ENCODE measurements at regions not wholly inside any gene's neighbourhood (a gene's known extent, or its start where the extent isn't known, plus 50 kb on each side); places are given as distances from the start of the nearest gene placed in this dataset.

DNA sequence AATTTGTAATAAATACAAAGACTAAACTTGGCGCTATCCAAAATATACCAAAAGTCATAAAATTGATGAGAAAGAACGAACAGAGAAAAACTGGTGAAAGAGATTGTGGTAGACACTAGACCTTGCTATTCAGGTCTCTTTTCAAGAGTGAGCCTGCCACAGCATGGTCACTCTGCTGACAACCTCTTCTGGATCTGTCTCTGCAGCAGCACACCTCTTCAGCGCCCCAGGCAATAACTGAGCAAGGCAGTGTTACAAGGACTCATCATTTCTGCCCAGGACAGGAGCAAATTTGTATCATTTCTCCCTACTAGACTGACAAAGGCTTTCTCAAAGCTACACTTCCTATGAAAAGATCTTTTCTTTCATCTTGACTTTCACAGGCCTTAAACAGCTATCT is 976.0 kb downstream of the DNAJB9 start:
- Histone ChIP-seq H3K4me3 (no peak overlapping the region), H3K36me3 (no peaks in the 10 kb centered on the region), H3K9me3 (no peaks in the 10 kb centered on the region), H3K4me1 (replicated peaks) (no peaks in the 10 kb centered on the region), H3K27me3 (replicated peaks; ENCODE audit: insufficient read depth) (no peaks in the 10 kb centered on the region), H3K27ac (no peak overlapping the region)
- no peak for TF ChIP-seq POLR2AphosphoS5 (IDR thresholded peaks at IDR 0.05)
- TF ChIP-seq, protein P1, sequence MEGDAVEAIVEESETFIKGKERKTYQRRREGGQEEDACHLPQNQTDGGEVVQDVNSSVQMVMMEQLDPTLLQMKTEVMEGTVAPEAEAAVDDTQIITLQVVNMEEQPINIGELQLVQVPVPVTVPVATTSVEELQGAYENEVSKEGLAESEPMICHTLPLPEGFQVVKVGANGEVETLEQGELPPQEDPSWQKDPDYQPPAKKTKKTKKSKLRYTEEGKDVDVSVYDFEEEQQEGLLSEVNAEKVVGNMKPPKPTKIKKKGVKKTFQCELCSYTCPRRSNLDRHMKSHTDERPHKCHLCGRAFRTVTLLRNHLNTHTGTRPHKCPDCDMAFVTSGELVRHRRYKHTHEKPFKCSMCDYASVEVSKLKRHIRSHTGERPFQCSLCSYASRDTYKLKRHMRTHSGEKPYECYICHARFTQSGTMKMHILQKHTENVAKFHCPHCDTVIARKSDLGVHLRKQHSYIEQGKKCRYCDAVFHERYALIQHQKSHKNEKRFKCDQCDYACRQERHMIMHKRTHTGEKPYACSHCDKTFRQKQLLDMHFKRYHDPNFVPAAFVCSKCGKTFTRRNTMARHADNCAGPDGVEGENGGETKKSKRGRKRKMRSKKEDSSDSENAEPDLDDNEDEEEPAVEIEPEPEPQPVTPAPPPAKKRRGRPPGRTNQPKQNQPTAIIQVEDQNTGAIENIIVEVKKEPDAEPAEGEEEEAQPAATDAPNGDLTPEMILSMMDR (IDR thresholded peaks at IDR 0.05): no peak
- no peak for TF ChIP-seq POLR2A (IDR thresholded peaks at IDR 0.05)
- 45% methylated on average over 3 of the region's 3 CpGs for WGBS
- DNase-seq (ENCODE audit: low spot score): no peak
- intact Hi-C loops (cut with DNase I): no loop called here

DNA sequence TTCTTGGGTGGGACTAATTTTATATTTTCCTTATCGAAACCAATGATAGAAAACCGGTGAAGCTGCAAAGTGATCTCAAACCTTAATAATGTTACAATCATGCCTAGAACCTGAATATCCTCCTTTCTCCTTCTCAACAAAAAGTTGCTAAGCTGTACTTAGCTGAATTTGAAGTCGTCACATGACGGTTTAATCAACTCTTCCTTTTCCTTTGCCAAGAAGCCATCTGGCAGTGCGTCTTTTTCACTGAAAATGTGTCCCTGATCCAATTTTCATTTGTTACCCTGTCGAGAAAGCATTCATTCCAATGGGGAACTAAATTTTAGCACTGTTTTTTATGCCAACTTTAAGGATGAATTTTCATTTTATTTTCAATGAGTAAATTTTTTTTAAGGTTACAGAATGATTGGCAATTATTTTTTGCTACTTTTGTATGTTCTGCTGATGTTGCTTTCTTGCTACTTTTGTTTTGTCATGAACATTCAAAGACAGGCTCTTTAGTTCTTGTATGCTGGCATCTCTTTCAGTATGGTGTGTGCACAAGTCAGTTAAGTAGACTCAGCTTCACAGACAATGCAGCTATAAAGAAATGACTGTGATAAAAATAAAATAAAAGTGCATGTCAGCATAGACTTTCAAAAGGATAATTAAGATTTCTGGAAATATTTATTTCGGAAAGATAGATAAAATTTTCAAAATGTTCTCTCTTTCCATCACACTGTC is 980.0 kb downstream of the DNAJB9 start:
- intact Hi-C loops (cut with DNase I): no loop called here
- TF ChIP-seq, protein P1 (IDR thresholded peaks at IDR 0.05): no peak
- Histone ChIP-seq H3K4me3 (no peak overlapping the region), H3K36me3 (no peaks in the 10 kb centered on the region), H3K9me3 (no peaks in the 10 kb centered on the region), H3K27me3 (replicated peaks; ENCODE audit: insufficient read depth) (no peaks in the 10 kb centered on the region), H3K27ac (no peak overlapping the region), H3K4me1 (replicated peaks) (no peaks in the 10 kb centered on the region)
- DNase-seq (ENCODE audit: low spot score): no peak
- 49% methylated on average over 7 of the region's 7 CpGs for WGBS

DNA sequence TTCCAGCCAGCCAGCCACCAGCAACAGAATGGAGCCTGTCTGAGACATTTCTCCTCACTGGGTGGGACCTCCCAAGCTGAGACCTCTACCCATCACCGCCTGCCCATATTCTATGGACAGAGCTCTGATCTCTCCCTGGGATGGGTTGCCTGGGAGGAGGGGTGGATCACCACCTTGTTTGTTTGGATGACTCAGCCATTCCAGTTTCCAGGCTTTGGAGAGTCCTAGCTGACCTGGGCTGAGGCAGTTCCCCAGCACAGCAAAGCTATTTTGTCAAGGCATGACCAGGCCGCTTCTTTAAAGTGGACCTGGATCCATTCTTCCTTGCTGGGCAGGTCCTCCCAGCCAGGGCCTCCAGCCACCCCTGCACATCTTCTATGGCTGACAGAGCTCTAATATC is 982.3 kb downstream of the DNAJB9 start:
- Histone ChIP-seq H3K27me3 (replicated peaks; ENCODE audit: insufficient read depth) (no peaks in the 10 kb centered on the region), H3K4me1 (replicated peaks) (no peaks in the 10 kb centered on the region), H3K4me3 (no peak overlapping the region), H3K36me3 (no peaks in the 10 kb centered on the region), H3K9me3 (no peaks in the 10 kb centered on the region), H3K27ac (no peak overlapping the region)
- intact Hi-C loops (cut with DNase I): no loop called here
- DNase-seq (ENCODE audit: low spot score): no peak
- TF ChIP-seq POLR2A (IDR thresholded peaks at IDR 0.05) (no peak), POLR2AphosphoS5 (IDR thresholded peaks at IDR 0.05) (no peak)
- TF ChIP-seq, protein P1 (IDR thresholded peaks at IDR 0.05): no peak
- 93% methylated on average over 2 of the region's 2 CpGs for WGBS

DNA sequence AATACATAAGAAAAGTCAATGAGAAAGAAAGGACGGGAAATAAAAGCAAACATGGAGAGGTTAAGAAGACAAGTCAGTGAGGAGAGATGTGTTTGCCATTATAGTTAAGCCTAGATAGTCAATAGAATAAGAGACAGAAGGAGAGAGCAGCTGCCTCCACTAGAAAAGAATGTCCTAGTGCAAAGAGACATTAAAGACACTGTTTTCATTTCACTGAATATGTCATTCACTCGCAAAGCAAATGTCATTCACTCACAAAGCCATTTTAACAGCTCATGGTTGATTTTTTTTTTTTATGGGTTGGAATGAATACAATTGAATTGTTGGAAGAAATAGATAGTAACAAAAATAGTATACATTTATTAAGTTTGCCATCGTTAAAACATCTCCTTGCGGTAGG is 1007.6 kb downstream of the DNAJB9 start:
- no peaks in the 10 kb centered on the region for H3K9me3 ChIP-seq
- no peaks in the 10 kb centered on the region for H3K27me3 ChIP-seq (replicated peaks; ENCODE audit: insufficient read depth)
- no peak overlapping the region for H3K4me3 ChIP-seq
- no peak for TF ChIP-seq POLR2AphosphoS5 (IDR thresholded peaks at IDR 0.05)
- TF ChIP-seq, protein P1 (IDR thresholded peaks at IDR 0.05): no peak
- TF ChIP-seq POLR2A (IDR thresholded peaks at IDR 0.05): no peak
- no peak for DNase-seq (ENCODE audit: low spot score)
- no peaks in the 10 kb centered on the region for H3K36me3 ChIP-seq
- no peaks in the 10 kb centered on the region for H3K4me1 ChIP-seq (replicated peaks)
- no peak overlapping the region for H3K27ac ChIP-seq
- intact Hi-C loops (cut with DNase I): no loop called here
- 71% methylated on average over 4 of the region's 4 CpGs for WGBS

DNA sequence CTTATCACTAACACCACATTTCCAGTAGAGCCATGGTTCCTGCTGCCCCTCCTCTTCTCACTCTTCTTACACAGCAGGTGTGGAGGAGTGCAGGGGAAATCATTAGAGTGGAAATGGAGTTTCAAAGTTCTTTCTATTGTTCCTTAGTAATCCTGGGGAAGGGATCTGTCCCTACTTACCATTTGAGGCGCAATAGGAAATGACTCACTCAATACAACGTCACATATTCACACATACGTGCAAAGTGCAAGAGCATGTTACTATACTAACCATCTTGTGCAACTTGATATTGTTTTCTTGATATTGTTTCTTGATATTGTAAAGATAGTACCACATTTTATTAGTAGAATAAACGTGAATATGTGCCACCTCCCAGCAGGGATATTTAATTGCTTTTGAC is 1010.2 kb downstream of the DNAJB9 start:
- no peak overlapping the region for H3K27ac ChIP-seq
- H3K4me1 ChIP-seq (replicated peaks): no peaks in the 10 kb centered on the region
- TF ChIP-seq, protein P1 (IDR thresholded peaks at IDR 0.05): no peak
- TF ChIP-seq POLR2AphosphoS5 (IDR thresholded peaks at IDR 0.05) (no peak), POLR2A (IDR thresholded peaks at IDR 0.05) (no peak)
- H3K27me3 ChIP-seq (replicated peaks; ENCODE audit: insufficient read depth): no peaks in the 10 kb centered on the region
- intact Hi-C loops (cut with DNase I): no loop called here
- 67% methylated on average over 4 of the region's 4 CpGs for WGBS
- no peak for DNase-seq (ENCODE audit: low spot score)
- no peak overlapping the region for H3K4me3 ChIP-seq
- no peaks in the 10 kb centered on the region for H3K36me3 ChIP-seq
- H3K9me3 ChIP-seq: no peaks in the 10 kb centered on the region
